MCF 10A (cell line): ENCODE measurements at regions not wholly inside any gene's neighbourhood (a gene's known extent, or its start where the extent isn't known, plus 50 kb on each side); places are given as distances from the start of the nearest gene placed in this dataset.
"Not testable (repeated sequence)": the region's sequence is repeated elsewhere in the genome, so short reads cannot be mapped to it uniquely, and the experiment has no call there.

ENCODE experiments used
- BruUV-seq: library from RNA; stranded (reverse); fragments of 400-500 nt; replicated peaks from 2 replicates; lab custom pipeline; 2021; lab: Mats Ljungman, UMichigan
- CTCF ChIA-PET: fragments of 300-600 bp; sonication (Branson Sonifier 250); formaldehyde crosslinking; extraction: SDS; loops from one replicate; lab custom pipeline; 2021; ENCODE audit warnings: antibody characterized with exemption, inconsistent platforms; lab: Yijun Ruan, JAX
- POLR2A ChIA-PET: fragments of 300-600, 350-650 bp; sonication (Branson Sonifier 250); formaldehyde crosslinking; extraction: SDS; loops from one replicate; lab custom pipeline; 2020; ENCODE audit warnings: antibody characterized with exemption, inconsistent platforms; lab: Yijun Ruan, JAX
- DNase-seq: peaks from one replicate; pipeline ENCODE4 v3.0.0-alpha.2; 2018; ENCODE audit not compliant: unreplicated experiment
- H3K27ac Mint-ChIP-seq: one replicate; pipeline ENCODE4 v1.8.0; 2022; ENCODE audit warnings: mild to moderate bottlenecking, low read depth, mixed read lengths; ENCODE audit not compliant: unreplicated experiment
- H3K27me3 Mint-ChIP-seq: one replicate; pipeline ENCODE4 v1.8.0; 2022; ENCODE audit warnings: mixed read lengths; ENCODE audit not compliant: insufficient read depth, unreplicated experiment
- H3K36me3 Mint-ChIP-seq: one replicate; pipeline ENCODE4 v1.8.0; 2022; ENCODE audit warnings: mild to moderate bottlenecking, moderate library complexity, mixed read lengths; ENCODE audit not compliant: insufficient read depth, unreplicated experiment
- H3K4me1 Mint-ChIP-seq: one replicate; pipeline ENCODE4 v1.8.0; 2022; ENCODE audit warnings: mixed read lengths; ENCODE audit not compliant: insufficient read depth, unreplicated experiment
- H3K4me3 Mint-ChIP-seq: one replicate; pipeline ENCODE4 v1.8.0; 2022; ENCODE audit warnings: mild to moderate bottlenecking, moderate library complexity, mixed read lengths; ENCODE audit not compliant: unreplicated experiment
- H3K9me3 Mint-ChIP-seq: one replicate; pipeline ENCODE4 v1.8.0; 2022; ENCODE audit warnings: mixed read lengths; ENCODE audit not compliant: unreplicated experiment
- CTCF ChIP-seq: fragments of 200-600 bp; IDR thresholded peaks from one replicate; pipeline ENCODE4 v1.8.0; 2022; ENCODE audit warnings: antibody characterized with exemption, mild to moderate bottlenecking; ENCODE audit not compliant: unreplicated experiment
- intact Hi-C: fragments of 100-400 bp; cut with micrococcal nuclease; formaldehyde crosslinking; loops from 2 replicates; pipeline ENCODE4 v1.14.1; 2022

- no peaks in the 10 kb centered on the region for H3K4me1 Mint-ChIP-seq
- no peak overlapping the region for H3K4me3 Mint-ChIP-seq
- ChIA-PET POLR2A (no interaction called here), CTCF (no interaction called here)
- intact Hi-C loops, result no loop called here
- no peak for TF ChIP-seq CTCF
- H3K36me3 Mint-ChIP-seq, result no peaks in the 10 kb centered on the region
- no peak overlapping the region for H3K27ac Mint-ChIP-seq
- DNase-seq, result no peak
- H3K9me3 Mint-ChIP-seq, result peaks cover 8% of the 10 kb centered on the region
- no TSS peak for BruUV-seq
- peaks cover 19% of the 10 kb centered on the region for H3K27me3 Mint-ChIP-seq
Observed at GRCh38 chr7:109696723-109697122, 1127.0 kb downstream of the DNAJB9 start.

GRCh38 chr7:109699661-109700060 is 1130.0 kb downstream of the DNAJB9 start:
- POLR2A ChIA-PET, result no interaction called here
- Mint-ChIP-seq H3K36me3 (no peaks in the 10 kb centered on the region), H3K4me3 (no peak overlapping the region), H3K27ac (no peak overlapping the region), H3K27me3 (peaks cover 31% of the 10 kb centered on the region), H3K9me3 (peaks cover 4% of the 10 kb centered on the region), H3K4me1 (no peaks in the 10 kb centered on the region)
- no peak for DNase-seq
- CTCF ChIA-PET, result no interaction called here
- BruUV-seq, result no TSS peak
- intact Hi-C loops, result no loop called here
- no peak for TF ChIP-seq CTCF

- Mint-ChIP-seq H3K9me3 (no peaks in the 10 kb centered on the region), H3K27me3 (no peaks in the 10 kb centered on the region), H3K4me1 (no peaks in the 10 kb centered on the region), H3K27ac (no peak overlapping the region), H3K36me3 (no peaks in the 10 kb centered on the region), H3K4me3 (no peak overlapping the region)
- no peak for DNase-seq
- POLR2A ChIA-PET, result no interaction called here
- CTCF ChIA-PET, result no interaction called here
- intact Hi-C loops, result no loop called here
- BruUV-seq, result no TSS peak
- no peak for TF ChIP-seq CTCF
Observed at GRCh38 chr7:109713366-109713765, 1143.7 kb downstream of the DNAJB9 start.

- H3K27ac Mint-ChIP-seq, BruUV-seq, CTCF ChIA-PET, H3K4me3 Mint-ChIP-seq, H3K36me3 Mint-ChIP-seq, POLR2A ChIA-PET, H3K9me3 Mint-ChIP-seq, H3K4me1 Mint-ChIP-seq, intact Hi-C loops, DNase-seq: not testable (repeated sequence)
- peaks cover 21% of the 10 kb centered on the region for H3K27me3 Mint-ChIP-seq
Observed at GRCh38 chr7:109719359-109719758, 1149.7 kb downstream of the DNAJB9 start.

GRCh38 chr7:109734601-109735000 is 1164.9 kb downstream of the DNAJB9 start:
- BruUV-seq, result no TSS peak
- H3K4me1 Mint-ChIP-seq, result no peaks in the 10 kb centered on the region
- TF ChIP-seq CTCF, result no peak
- ChIA-PET CTCF (no interaction called here), POLR2A (no interaction called here)
- no peaks in the 10 kb centered on the region for H3K36me3 Mint-ChIP-seq
- DNase-seq, result no peak
- H3K4me3 Mint-ChIP-seq, result no peak overlapping the region
- intact Hi-C loops, result no loop called here
- no peak overlapping the region for H3K27ac Mint-ChIP-seq
- H3K9me3 Mint-ChIP-seq, result peaks cover 6% of the 10 kb centered on the region
- H3K27me3 Mint-ChIP-seq, result peaks cover 22% of the 10 kb centered on the region
